ENCODE measurements at regions not wholly inside any gene's neighbourhood (a gene's known extent, or its start where the extent isn't known, plus 50 kb on each side); places are given as distances from the start of the nearest gene placed in this dataset.

DNA sequence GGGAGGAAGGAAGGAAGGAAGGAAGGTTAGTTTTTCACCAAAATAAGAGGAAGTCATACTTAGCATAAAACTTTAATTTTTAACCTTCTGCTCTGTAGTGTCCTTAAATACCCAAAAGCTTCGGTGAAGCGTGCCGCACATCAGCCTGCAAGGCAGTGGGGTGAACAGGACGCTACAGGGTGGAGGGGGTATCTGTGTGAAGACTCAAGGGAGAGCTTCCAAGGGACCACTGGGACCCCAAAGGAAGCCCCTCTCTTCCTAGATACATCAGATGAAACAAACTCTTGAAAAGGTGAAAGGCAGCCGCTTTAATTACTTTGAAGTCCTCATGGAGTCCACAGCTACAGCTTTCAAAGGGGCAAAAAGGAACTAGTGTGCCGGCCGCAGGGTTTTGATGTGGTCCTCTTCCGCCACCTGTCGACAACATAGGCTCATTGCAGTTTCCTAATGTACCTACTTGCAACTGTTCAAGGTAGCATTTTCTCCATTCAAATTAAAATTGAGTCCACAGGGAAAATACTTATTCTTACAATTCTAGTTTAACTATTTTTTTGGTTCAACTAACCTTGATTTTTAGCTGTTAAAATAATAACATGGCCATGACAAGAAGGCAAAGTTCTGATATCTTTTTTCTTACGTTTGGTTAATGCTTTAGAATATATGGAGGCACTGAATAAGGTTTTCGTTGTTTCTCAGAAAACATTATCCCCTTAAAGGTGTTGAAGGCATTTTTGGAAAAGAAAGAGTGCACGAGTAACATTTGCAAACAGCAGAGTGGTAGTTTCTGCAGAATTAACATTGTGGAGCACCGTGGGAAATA is 135.0 kb upstream of the RIPOR2 start (continued):
- TF ChIP-seq TCF4 (CRISPR knock-in tag; IDR thresholded peaks at IDR 0.05; ENCODE audit: borderline replicate concordance): no peak
- no peak for TF ChIP-seq TOX (CRISPR knock-in tag; IDR thresholded peaks at IDR 0.05; ENCODE audit: borderline replicate concordance)
- TF ChIP-seq OSR1 (CRISPR knock-in tag; IDR thresholded peaks at IDR 0.05): no peak
- TF ChIP-seq ZFP3 (CRISPR knock-in tag; IDR thresholded peaks at IDR 0.05): no peak
- TF ChIP-seq ARNTL (CRISPR knock-in tag; IDR thresholded peaks at IDR 0.05; ENCODE audit: borderline replicate concordance, low read depth): no peak
- TF ChIP-seq GLIS3 (CRISPR knock-in tag; IDR thresholded peaks at IDR 0.05): no peak
- no peak for TF ChIP-seq RARB (CRISPR knock-in tag; IDR thresholded peaks at IDR 0.05)
- no peak for TF ChIP-seq BACH2 (CRISPR knock-in tag; IDR thresholded peaks at IDR 0.05; ENCODE audit: borderline replicate concordance)
- no peak for TF ChIP-seq ZNF70 (CRISPR knock-in tag; IDR thresholded peaks at IDR 0.05)
- TF ChIP-seq ZNF565 (CRISPR knock-in tag; conservative IDR thresholded peaks at IDR 0.05; ENCODE audit: low read depth): no peak
- no peak for TF ChIP-seq ISL1 (CRISPR knock-in tag; IDR thresholded peaks at IDR 0.05)
- no peak for TF ChIP-seq ZNF8 (CRISPR knock-in tag; IDR thresholded peaks at IDR 0.05)
- TF ChIP-seq PPARA (CRISPR knock-in tag; IDR thresholded peaks at IDR 0.05; ENCODE audit: borderline replicate concordance): no peak

DNA sequence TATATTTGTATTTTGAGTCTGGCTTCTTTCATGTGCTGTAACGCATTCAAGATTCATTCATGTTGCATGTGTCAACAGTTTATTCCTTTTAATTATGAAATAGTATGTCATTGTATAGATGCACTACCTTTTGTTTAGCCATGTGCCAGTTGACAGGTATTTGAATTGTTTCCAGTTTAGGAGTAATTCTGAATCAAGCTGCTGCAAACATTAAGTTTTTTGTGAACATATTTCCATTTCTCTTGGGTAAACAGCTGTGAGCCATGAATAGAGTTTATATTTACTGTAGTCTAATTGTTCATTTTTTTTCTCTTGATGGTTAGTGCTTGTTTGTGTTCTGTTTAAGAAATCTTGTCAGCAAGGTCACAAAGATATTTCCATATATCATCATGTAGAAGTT is 142.4 kb upstream of the RIPOR2 start:
- no peak for ATAC-seq
- TF ChIP-seq ZFP3 (CRISPR knock-in tag; IDR thresholded peaks at IDR 0.05): no peak
- no peak for TF ChIP-seq ZNF565 (CRISPR knock-in tag; conservative IDR thresholded peaks at IDR 0.05; ENCODE audit: low read depth)

DNA sequence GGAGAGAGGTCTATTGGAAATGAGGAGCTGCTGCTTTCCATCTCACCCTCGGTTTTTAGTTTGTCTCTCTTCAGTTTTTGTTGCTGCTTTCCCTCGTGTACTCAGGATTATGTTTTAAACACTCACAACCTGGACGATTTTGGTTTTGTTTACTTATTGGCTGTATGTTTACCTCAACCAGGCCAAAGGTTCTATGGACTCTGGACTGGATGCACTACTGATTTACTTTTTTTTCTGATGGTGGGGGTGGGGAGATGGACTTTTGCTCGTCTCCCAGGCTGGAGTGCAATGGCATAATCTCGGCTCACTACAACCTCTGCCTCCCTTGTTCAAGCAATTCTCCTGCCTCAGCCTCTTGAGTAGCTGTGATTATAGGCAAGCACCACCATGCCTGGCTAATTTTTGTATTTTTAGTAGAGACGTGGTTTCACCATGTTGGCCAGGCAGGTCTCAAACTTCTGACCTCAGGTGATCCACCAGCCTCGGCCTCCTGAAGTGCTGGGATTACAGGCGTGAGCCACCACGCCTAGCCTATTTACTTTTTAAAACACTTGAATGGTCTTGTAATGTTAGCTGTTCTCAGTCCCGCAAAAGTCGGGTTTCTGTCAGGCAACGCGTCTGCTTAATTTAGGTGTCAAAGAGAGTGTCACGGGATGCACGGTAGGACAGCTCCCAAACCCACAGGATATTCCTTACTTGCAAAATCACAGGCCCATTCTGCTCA is 148.2 kb upstream of the RIPOR2 start:
- ATAC-seq: no peak
- TF ChIP-seq CSDC2 (CRISPR knock-in tag; IDR thresholded peaks at IDR 0.05) (no peak), ISL1 (CRISPR knock-in tag; IDR thresholded peaks at IDR 0.05) (no peak), ZNF8 (CRISPR knock-in tag; IDR thresholded peaks at IDR 0.05) (no peak), ZNF70 (CRISPR knock-in tag; IDR thresholded peaks at IDR 0.05) (no peak), SNAI2 (CRISPR knock-in tag; IDR thresholded peaks at IDR 0.05) (no peak), TCF4 (CRISPR knock-in tag; IDR thresholded peaks at IDR 0.05; ENCODE audit: borderline replicate concordance) (no peak), PPARA (CRISPR knock-in tag; IDR thresholded peaks at IDR 0.05; ENCODE audit: borderline replicate concordance) (no peak)
- TF ChIP-seq, protein P1, sequence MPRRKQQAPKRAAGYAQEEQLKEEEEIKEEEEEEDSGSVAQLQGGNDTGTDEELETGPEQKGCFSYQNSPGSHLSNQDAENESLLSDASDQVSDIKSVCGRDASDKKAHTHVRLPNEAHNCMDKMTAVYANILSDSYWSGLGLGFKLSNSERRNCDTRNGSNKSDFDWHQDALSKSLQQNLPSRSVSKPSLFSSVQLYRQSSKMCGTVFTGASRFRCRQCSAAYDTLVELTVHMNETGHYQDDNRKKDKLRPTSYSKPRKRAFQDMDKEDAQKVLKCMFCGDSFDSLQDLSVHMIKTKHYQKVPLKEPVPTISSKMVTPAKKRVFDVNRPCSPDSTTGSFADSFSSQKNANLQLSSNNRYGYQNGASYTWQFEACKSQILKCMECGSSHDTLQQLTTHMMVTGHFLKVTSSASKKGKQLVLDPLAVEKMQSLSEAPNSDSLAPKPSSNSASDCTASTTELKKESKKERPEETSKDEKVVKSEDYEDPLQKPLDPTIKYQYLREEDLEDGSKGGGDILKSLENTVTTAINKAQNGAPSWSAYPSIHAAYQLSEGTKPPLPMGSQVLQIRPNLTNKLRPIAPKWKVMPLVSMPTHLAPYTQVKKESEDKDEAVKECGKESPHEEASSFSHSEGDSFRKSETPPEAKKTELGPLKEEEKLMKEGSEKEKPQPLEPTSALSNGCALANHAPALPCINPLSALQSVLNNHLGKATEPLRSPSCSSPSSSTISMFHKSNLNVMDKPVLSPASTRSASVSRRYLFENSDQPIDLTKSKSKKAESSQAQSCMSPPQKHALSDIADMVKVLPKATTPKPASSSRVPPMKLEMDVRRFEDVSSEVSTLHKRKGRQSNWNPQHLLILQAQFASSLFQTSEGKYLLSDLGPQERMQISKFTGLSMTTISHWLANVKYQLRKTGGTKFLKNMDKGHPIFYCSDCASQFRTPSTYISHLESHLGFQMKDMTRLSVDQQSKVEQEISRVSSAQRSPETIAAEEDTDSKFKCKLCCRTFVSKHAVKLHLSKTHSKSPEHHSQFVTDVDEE (CRISPR knock-in tag; IDR thresholded peaks at IDR 0.05): no peak
- TF ChIP-seq, protein P2, sequence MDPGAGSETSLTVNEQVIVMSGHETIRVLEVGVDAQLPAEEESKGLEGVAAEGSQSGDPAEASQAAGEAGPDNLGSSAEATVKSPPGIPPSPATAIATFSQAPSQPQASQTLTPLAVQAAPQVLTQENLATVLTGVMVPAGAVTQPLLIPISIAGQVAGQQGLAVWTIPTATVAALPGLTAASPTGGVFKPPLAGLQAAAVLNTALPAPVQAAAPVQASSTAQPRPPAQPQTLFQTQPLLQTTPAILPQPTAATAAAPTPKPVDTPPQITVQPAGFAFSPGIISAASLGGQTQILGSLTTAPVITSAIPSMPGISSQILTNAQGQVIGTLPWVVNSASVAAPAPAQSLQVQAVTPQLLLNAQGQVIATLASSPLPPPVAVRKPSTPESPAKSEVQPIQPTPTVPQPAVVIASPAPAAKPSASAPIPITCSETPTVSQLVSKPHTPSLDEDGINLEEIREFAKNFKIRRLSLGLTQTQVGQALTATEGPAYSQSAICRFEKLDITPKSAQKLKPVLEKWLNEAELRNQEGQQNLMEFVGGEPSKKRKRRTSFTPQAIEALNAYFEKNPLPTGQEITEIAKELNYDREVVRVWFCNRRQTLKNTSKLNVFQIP (CRISPR knock-in tag; IDR thresholded peaks at IDR 0.05; ENCODE audit: borderline replicate concordance, low read depth): no peak
- TF ChIP-seq, protein P3, sequence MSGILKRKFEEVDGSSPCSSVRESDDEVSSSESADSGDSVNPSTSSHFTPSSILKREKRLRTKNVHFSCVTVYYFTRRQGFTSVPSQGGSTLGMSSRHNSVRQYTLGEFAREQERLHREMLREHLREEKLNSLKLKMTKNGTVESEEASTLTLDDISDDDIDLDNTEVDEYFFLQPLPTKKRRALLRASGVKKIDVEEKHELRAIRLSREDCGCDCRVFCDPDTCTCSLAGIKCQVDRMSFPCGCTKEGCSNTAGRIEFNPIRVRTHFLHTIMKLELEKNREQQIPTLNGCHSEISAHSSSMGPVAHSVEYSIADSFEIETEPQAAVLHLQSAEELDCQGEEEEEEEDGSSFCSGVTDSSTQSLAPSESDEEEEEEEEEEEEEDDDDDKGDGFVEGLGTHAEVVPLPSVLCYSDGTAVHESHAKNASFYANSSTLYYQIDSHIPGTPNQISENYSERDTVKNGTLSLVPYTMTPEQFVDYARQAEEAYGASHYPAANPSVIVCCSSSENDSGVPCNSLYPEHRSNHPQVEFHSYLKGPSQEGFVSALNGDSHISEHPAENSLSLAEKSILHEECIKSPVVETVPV (CRISPR knock-in tag; IDR thresholded peaks at IDR 0.05): no peak

DNA sequence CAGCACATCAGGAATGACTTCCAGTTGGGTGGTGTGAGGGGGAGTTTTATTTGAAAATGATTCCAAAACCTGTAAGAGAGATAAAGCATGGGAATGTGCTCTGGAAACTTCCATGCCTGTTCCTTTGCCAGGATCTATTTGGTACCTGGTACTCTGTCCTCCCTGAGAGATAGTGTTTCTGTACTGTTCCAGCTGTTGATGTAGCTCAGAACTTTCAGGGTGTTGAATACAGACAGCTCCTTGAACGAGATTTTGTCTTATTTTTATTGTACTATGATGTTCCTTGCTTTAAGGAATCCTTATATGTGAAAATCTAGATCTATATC is 148.7 kb upstream of the RIPOR2 start:
- ATAC-seq: no peak
- TF ChIP-seq RARB (CRISPR knock-in tag; IDR thresholded peaks at IDR 0.05): no peak
- no peak for TF ChIP-seq GLIS3 (CRISPR knock-in tag; IDR thresholded peaks at IDR 0.05)

DNA sequence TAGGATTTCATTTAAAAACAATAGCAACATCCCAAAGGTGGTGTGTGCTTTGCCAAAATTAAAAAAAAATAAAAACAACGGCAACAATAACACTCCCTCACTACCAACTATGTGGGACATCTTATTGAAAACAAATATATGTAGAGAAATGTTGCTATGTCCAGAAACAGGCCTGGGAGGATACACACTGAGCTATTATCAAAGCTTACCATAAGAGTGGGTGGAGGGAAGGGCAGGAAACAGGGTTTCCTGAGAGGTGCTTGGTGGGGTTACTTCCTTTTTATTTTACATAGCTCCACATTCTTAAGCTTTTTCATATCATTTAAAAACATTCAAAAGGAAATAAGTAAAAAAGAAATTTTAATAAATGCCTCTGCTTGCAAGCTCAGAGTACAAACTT is 150.0 kb upstream of the RIPOR2 start:
- ATAC-seq: no peak
- no peak for TF ChIP-seq RARB (CRISPR knock-in tag; IDR thresholded peaks at IDR 0.05)
- no peak for TF ChIP-seq ZC3H10 (CRISPR knock-in tag; IDR thresholded peaks at IDR 0.05)
- TF ChIP-seq, protein P1 (CRISPR knock-in tag; IDR thresholded peaks at IDR 0.05): no peak
- TF ChIP-seq, protein P2 (CRISPR knock-in tag; IDR thresholded peaks at IDR 0.05; ENCODE audit: borderline replicate concordance, low read depth): no peak
- TF ChIP-seq ISL1 (CRISPR knock-in tag; IDR thresholded peaks at IDR 0.05): no peak
- TF ChIP-seq CSDC2 (CRISPR knock-in tag; IDR thresholded peaks at IDR 0.05): no peak
- TF ChIP-seq OSR1 (CRISPR knock-in tag; IDR thresholded peaks at IDR 0.05): no peak
- no peak for TF ChIP-seq TOX (CRISPR knock-in tag; IDR thresholded peaks at IDR 0.05; ENCODE audit: borderline replicate concordance)
- TF ChIP-seq ZNF70 (CRISPR knock-in tag; IDR thresholded peaks at IDR 0.05): no peak
- TF ChIP-seq, protein P3 (CRISPR knock-in tag; IDR thresholded peaks at IDR 0.05): no peak
- TF ChIP-seq ZNF8 (CRISPR knock-in tag; IDR thresholded peaks at IDR 0.05): no peak

Data from SK-N-SH treated with all-trans-retinoic acid at 6 μM for 48 hours (cell line).